ENCODE measurements at regions not wholly inside any gene's neighbourhood (a gene's known extent, or its start where the extent isn't known, plus 50 kb on each side); places are given as distances from the start of the nearest gene placed in this dataset.
"Not testable (repeated sequence)": the region's sequence is repeated elsewhere in the genome, so short reads cannot be mapped to it uniquely, and the experiment has no call there.

DNA sequence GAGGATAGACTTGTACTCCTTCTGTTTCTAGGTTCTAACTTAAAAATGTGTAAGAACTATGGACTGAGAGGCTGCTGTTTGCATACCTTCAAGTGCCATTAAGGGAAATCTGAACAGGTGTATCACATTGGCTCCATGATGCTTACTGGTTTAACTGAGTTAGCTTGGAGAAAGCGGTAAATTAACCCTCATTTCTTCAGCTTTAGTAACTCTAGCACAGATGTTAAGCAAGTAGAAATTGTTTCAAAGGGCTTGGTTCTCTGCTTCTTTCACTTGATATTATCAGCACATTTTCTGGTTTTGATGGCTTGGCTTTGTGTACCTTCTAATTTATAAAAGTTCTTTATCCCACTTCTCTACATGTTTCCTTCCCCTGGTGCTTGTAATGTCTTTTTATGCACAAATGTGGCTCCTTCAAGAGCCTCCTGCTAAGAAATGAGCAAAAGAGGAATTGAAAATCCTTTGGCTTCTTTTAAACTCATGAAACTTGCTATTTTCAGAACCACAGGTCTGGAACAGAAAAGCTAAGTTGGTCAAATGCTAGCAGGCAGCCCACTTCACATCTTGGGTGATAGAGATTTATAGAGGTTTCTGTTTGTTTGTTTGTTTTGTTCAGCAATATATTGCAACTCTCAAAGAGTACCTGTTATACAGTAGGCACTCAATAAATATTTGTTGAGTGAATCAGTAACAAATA lies 249.9 kb upstream of the THUMPD2 start:
- intact Hi-C loops (cut with micrococcal nuclease; ENCODE audit: unreplicated experiment) = no loop called here
- H2AFZ ChIP-seq = no peak overlapping the region
- no peak overlapping the region for H3K27ac ChIP-seq
- H3K4me2 ChIP-seq = no peak overlapping the region
- no peaks in the 10 kb centered on the region for H3K36me3 ChIP-seq (ENCODE audit: low read depth)
- H3K79me2 ChIP-seq (ENCODE audit: low read depth) = no peaks in the 10 kb centered on the region
- no TSS peak for BruUV-seq (replicated peaks)
- no peaks in the 10 kb centered on the region for H3K9me3 ChIP-seq (ENCODE audit: insufficient read depth, low read depth)
- no peaks in the 10 kb centered on the region for H3K9me2 ChIP-seq (ENCODE audit: insufficient read depth)
- ChIA-PET POLR2A (ENCODE audit: unreplicated experiment) (no interaction called here), CTCF (no interaction called here)
- no peak for TF ChIP-seq EZH2 (IDR thresholded peaks at IDR 0.05; ENCODE audit: low read depth)
- TF ChIP-seq, protein P1, sequence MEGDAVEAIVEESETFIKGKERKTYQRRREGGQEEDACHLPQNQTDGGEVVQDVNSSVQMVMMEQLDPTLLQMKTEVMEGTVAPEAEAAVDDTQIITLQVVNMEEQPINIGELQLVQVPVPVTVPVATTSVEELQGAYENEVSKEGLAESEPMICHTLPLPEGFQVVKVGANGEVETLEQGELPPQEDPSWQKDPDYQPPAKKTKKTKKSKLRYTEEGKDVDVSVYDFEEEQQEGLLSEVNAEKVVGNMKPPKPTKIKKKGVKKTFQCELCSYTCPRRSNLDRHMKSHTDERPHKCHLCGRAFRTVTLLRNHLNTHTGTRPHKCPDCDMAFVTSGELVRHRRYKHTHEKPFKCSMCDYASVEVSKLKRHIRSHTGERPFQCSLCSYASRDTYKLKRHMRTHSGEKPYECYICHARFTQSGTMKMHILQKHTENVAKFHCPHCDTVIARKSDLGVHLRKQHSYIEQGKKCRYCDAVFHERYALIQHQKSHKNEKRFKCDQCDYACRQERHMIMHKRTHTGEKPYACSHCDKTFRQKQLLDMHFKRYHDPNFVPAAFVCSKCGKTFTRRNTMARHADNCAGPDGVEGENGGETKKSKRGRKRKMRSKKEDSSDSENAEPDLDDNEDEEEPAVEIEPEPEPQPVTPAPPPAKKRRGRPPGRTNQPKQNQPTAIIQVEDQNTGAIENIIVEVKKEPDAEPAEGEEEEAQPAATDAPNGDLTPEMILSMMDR (conservative IDR thresholded peaks at IDR 0.05) = no peak
- H3K27me3 ChIP-seq (ENCODE audit: insufficient read depth, low read depth) = peaks cover 7% of the 10 kb centered on the region
- no peaks in the 10 kb centered on the region for H4K20me1 ChIP-seq (ENCODE audit: insufficient read depth)
- DNase-seq = peak in 1 of 2 experiments; percentile 32
- no peaks in the 10 kb centered on the region for H3F3A ChIP-seq (ENCODE audit: insufficient read depth, low read depth)
- H3K4me3 ChIP-seq = no peak overlapping the region
- H3K4me1 ChIP-seq (replicated peaks; ENCODE audit: insufficient read depth) = no peaks in the 10 kb centered on the region

DNA sequence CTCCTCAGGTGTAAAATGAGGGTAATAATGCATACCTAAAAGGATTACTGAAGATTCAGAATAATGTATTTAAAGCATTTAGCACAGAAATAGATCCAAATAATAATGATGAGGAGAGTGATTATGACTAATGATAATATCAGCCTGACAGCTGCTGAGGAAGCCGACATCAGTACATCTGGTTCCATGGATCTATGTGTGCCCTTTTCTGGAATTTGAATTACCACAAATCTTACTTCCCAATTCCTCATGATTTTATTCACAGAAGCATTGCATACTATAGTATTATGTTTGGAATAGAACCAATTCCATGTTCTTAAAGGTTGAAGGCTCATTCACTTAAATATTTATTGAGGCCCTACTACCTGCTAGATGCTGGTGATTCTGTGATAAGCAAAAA lies 248.9 kb upstream of the THUMPD2 start:
- no peaks in the 10 kb centered on the region for H3K4me1 ChIP-seq (replicated peaks; ENCODE audit: insufficient read depth)
- H3K4me3 ChIP-seq = no peak overlapping the region
- H3K27ac ChIP-seq = no peak overlapping the region
- intact Hi-C loops (cut with micrococcal nuclease; ENCODE audit: unreplicated experiment) = no loop called here
- no peaks in the 10 kb centered on the region for H3K36me3 ChIP-seq (ENCODE audit: low read depth)
- no peaks in the 10 kb centered on the region for H3F3A ChIP-seq (ENCODE audit: insufficient read depth, low read depth)
- H3K9me3 ChIP-seq (ENCODE audit: insufficient read depth, low read depth) = no peaks in the 10 kb centered on the region
- H3K4me2 ChIP-seq = no peak overlapping the region
- DNase-seq = peak in 1 of 2 experiments; percentile 13
- CTCF ChIA-PET = no interaction called here
- H2AFZ ChIP-seq = no peak overlapping the region
- no TSS peak for BruUV-seq (replicated peaks)
- TF ChIP-seq, protein P1 (conservative IDR thresholded peaks at IDR 0.05) = no peak
- no peak for TF ChIP-seq EZH2 (IDR thresholded peaks at IDR 0.05; ENCODE audit: low read depth)
- H4K20me1 ChIP-seq (ENCODE audit: insufficient read depth) = no peaks in the 10 kb centered on the region
- peaks cover 9% of the 10 kb centered on the region for H3K27me3 ChIP-seq (ENCODE audit: insufficient read depth, low read depth)
- H3K79me2 ChIP-seq (ENCODE audit: low read depth) = no peaks in the 10 kb centered on the region
- POLR2A ChIA-PET (ENCODE audit: unreplicated experiment) = no interaction called here
- no peaks in the 10 kb centered on the region for H3K9me2 ChIP-seq (ENCODE audit: insufficient read depth)

DNA sequence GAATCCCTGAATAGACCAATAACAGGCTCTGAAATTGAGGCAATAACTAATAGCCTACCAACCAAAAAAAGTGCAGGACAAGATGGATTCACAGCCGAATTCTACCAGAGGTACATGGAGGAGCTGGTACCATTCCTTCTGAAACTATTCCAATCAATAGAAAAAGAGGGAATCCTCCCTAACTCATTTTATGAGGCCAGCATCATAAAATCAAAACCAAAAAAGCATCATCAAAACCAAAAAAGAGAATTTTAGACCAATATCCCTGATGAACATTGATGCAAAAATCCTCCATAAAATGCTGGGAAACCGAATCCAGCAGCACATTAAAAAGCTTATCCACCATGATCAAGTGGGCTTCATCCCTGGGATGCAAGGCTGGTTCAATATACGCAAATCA lies 246.2 kb upstream of the THUMPD2 start:
- H4K20me1 ChIP-seq (ENCODE audit: insufficient read depth); H3K27ac ChIP-seq; H3F3A ChIP-seq (ENCODE audit: insufficient read depth, low read depth); POLR2A ChIA-PET (ENCODE audit: unreplicated experiment); CTCF ChIA-PET; H3K4me3 ChIP-seq; DNase-seq; H2AFZ ChIP-seq; H3K4me1 ChIP-seq (replicated peaks; ENCODE audit: insufficient read depth); H3K36me3 ChIP-seq (ENCODE audit: low read depth); H3K9me3 ChIP-seq (ENCODE audit: insufficient read depth, low read depth); intact Hi-C loops (cut with micrococcal nuclease; ENCODE audit: unreplicated experiment); H3K79me2 ChIP-seq (ENCODE audit: low read depth); H3K4me2 ChIP-seq; H3K9me2 ChIP-seq (ENCODE audit: insufficient read depth); BruUV-seq (replicated peaks); H3K27me3 ChIP-seq (ENCODE audit: insufficient read depth, low read depth): not testable (repeated sequence)

DNA sequence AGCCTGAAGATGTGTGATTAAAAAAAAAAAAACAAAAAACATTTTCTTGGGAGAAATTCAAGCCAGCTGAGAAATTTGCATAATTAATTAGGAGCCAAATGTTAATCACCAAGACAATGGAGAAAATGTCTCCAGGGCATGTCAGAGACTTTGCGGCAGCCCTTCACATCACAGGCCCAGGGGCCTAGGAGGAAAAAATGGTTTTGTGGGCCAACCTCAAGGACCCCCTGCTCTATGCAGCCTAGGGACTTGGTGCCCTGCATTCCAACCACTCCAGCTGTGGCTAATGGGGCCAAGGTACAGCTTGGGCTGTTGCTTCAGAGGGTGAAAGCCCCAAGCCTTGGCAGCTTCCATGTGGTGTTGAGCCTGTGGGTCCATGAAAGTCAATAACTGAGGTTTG lies 241.9 kb upstream of the THUMPD2 start:
- peaks cover 7% of the 10 kb centered on the region for H3K9me3 ChIP-seq (ENCODE audit: insufficient read depth, low read depth)
- peaks cover 9% of the 10 kb centered on the region for H3K27me3 ChIP-seq (ENCODE audit: insufficient read depth, low read depth)
- H3K27ac ChIP-seq = no peak overlapping the region
- H4K20me1 ChIP-seq (ENCODE audit: insufficient read depth) = no peaks in the 10 kb centered on the region
- no peaks in the 10 kb centered on the region for H3K36me3 ChIP-seq (ENCODE audit: low read depth)
- CTCF ChIA-PET = no interaction called here
- H2AFZ ChIP-seq = no peak overlapping the region
- no peaks in the 10 kb centered on the region for H3F3A ChIP-seq (ENCODE audit: insufficient read depth, low read depth)
- POLR2A ChIA-PET (ENCODE audit: unreplicated experiment) = no interaction called here
- BruUV-seq (replicated peaks) = no TSS peak
- intact Hi-C loops (cut with micrococcal nuclease; ENCODE audit: unreplicated experiment) = no loop called here
- no peak for DNase-seq
- H3K9me2 ChIP-seq (ENCODE audit: insufficient read depth) = no peaks in the 10 kb centered on the region
- TF ChIP-seq, protein P1 (conservative IDR thresholded peaks at IDR 0.05) = no peak
- TF ChIP-seq EZH2 (IDR thresholded peaks at IDR 0.05; ENCODE audit: low read depth) = no peak
- no peaks in the 10 kb centered on the region for H3K79me2 ChIP-seq (ENCODE audit: low read depth)
- no peak overlapping the region for H3K4me3 ChIP-seq
- no peak overlapping the region for H3K4me2 ChIP-seq
- no peaks in the 10 kb centered on the region for H3K4me1 ChIP-seq (replicated peaks; ENCODE audit: insufficient read depth)
